ENCODE measurements at regions not wholly inside any gene's neighbourhood (a gene's known extent, or its start where the extent isn't known, plus 50 kb on each side); places are given as distances from the start of the nearest gene placed in this dataset.

DNA sequence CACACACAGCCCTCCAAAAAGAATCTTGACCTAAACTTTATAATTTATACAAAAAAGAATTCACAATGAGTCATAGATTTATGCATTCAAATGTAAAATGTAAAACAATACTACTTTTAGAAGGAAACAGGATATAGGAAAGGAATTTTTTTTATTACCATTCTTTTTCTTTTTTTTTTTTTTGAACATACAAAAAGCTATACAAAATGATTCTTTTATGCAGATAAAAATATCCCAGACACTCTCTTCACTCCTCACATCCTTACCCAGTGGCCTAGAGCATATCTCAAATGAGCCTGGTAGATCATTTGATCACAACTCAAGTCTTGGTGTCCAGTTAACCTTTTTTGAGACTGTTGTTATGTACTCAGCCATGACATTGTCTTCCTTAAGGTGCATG, 307.3 kb upstream of the KLF3 start:
- peaks cover 0 to 25% (median 7%) of the 10 kb centered on the region in 3 donors for H3K4me1 ChIP-seq
- no peaks in the 10 kb centered on the region for H3K36me3 ChIP-seq
- no peak overlapping the region for H3K4me3 ChIP-seq
- TF ChIP-seq, protein P1, sequence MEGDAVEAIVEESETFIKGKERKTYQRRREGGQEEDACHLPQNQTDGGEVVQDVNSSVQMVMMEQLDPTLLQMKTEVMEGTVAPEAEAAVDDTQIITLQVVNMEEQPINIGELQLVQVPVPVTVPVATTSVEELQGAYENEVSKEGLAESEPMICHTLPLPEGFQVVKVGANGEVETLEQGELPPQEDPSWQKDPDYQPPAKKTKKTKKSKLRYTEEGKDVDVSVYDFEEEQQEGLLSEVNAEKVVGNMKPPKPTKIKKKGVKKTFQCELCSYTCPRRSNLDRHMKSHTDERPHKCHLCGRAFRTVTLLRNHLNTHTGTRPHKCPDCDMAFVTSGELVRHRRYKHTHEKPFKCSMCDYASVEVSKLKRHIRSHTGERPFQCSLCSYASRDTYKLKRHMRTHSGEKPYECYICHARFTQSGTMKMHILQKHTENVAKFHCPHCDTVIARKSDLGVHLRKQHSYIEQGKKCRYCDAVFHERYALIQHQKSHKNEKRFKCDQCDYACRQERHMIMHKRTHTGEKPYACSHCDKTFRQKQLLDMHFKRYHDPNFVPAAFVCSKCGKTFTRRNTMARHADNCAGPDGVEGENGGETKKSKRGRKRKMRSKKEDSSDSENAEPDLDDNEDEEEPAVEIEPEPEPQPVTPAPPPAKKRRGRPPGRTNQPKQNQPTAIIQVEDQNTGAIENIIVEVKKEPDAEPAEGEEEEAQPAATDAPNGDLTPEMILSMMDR (IDR thresholded peaks at IDR 0.05) = no peak
- no peak for TF ChIP-seq POLR2A (IDR thresholded peaks at IDR 0.05)
- no peaks in the 10 kb centered on the region for H3K9me3 ChIP-seq
- H3K27me3 ChIP-seq = no peaks in the 10 kb centered on the region
- no peak for DNase-seq
- intact Hi-C loops (cut with DNase I) = no loop called here
- no peak overlapping the region for H3K27ac ChIP-seq

DNA sequence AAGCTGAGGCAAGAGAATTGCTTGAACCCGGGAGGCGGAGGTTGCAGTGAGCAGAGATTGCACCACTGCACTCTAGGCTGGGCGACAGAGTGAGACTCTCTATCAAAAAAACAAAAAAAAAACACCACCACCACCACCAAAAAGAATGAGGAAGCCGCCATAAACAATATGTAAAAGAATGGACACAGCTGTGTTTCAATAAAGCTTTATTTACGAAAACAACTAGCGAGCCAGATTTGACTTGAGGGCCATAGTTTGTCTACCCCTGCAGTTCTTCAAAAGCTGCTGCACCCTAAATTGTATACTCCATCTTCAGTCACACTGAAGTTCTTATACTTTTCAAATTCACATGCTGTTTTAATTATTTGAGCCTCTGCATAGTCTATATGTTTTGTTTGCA, 306.5 kb upstream of the KLF3 start:
- Histone ChIP-seq H3K27me3 (no peaks in the 10 kb centered on the region), H3K27ac (no peak overlapping the region), H3K36me3 (no peaks in the 10 kb centered on the region), H3K4me1 (peaks cover 0 to 25% (median 7%) of the 10 kb centered on the region in 3 donors), H3K4me3 (no peak overlapping the region), H3K9me3 (no peaks in the 10 kb centered on the region)
- intact Hi-C loops (cut with DNase I) = no loop called here
- 94% methylated on average over 6 of the region's 6 CpGs for WGBS, 2 donors
- DNase-seq = no peak
- TF ChIP-seq POLR2A (IDR thresholded peaks at IDR 0.05) = no peak
- TF ChIP-seq, protein P1 (IDR thresholded peaks at IDR 0.05) = no peak

DNA sequence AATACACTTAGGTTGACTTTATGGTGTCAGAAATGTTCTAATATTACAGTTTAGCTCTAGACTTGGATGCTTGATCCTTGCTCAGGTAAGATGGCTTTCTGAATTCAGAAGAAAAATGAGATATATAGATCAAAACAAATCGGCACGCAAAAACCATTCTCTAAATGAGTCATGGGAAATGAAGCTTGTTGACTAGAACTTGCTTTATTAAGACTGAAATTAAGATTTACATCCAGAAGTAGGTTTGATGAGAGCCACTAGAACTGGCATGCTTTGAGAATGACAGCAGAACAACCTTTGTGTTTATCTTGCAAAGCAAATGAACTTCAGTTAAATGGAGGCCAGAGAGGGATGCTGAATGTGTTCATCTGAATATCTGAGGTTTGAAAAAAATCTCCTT, 304.9 kb upstream of the KLF3 start:
- Histone ChIP-seq H3K27ac (no peak overlapping the region), H3K9me3 (no peaks in the 10 kb centered on the region), H3K4me1 (peaks cover 0 to 25% (median 7%) of the 10 kb centered on the region in 3 donors), H3K36me3 (no peaks in the 10 kb centered on the region), H3K4me3 (no peak overlapping the region), H3K27me3 (no peaks in the 10 kb centered on the region)
- TF ChIP-seq POLR2A (IDR thresholded peaks at IDR 0.05) = no peak
- TF ChIP-seq, protein P1 (IDR thresholded peaks at IDR 0.05) = no peak
- no peak for DNase-seq
- 64 to 78% methylated on average over 2 of the region's 2 CpGs for WGBS, 2 donors
- intact Hi-C loops (cut with DNase I) = no loop called here

DNA sequence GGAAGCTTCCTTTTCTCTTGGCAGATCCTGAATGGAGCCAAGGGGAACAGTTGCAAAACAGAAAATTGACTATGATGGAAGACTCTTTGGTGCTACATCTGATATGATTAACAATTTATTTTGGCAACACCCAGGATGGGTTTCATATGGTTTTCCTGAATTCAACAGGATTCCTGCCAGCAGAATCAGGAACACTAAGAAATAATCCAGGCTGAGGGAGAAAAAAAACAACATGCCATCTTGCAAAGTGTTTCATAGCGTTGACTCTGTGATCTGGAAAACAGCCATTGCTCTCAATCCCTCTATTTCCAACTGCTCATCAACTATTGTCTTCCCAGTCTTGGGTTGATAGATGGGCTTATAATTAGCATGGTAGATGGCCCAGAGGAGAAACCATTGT, 303.8 kb upstream of the KLF3 start:
- Histone ChIP-seq H3K27me3 (no peaks in the 10 kb centered on the region), H3K27ac (peak overlapping the region in 1 of 4 donors; percentile 42), H3K36me3 (no peaks in the 10 kb centered on the region), H3K4me3 (no peak overlapping the region), H3K9me3 (no peaks in the 10 kb centered on the region), H3K4me1 (peaks cover 0 to 31% (median 7%) of the 10 kb centered on the region in 3 donors)
- TF ChIP-seq, protein P1 (IDR thresholded peaks at IDR 0.05) = no peak
- no peak for TF ChIP-seq POLR2A (IDR thresholded peaks at IDR 0.05)
- DNase-seq = no peak
- 21 to 25% methylated on average over 1 of the region's 1 CpG for WGBS, 2 donors
- intact Hi-C loops (cut with DNase I) = no loop called here

DNA sequence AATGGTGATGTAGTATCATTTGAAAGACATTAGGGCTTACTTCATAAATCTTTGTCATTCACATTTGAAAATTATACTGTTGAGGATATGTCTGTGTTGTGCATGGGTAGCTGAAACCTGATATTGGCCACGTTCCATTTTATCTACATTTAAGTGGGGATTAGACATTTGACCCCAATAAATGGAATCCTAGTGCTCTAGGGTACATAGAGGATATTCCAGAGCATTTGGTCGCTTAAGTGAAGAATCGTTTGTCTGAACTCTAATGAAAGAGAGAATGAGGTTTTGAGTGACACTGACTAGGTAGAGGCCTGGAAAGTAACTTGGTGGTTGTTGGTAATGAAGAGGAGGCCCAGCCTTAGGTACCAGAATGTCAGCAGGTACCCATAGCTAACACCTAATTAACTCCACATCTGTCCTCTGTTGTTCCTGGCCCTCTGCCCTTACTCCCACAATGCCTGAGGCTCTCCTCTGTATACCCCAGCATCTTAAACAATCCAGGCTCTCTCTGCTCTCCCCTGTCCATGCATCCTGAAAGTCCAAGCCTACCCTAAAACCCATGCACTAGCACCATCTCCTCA, 299.5 kb upstream of the KLF3 start:
- no peak overlapping the region for H3K4me3 ChIP-seq
- intact Hi-C loops (cut with DNase I) = no loop called here
- H3K36me3 ChIP-seq = no peaks in the 10 kb centered on the region
- 78 to 82% methylated on average over 3 of the region's 3 CpGs for WGBS, 2 donors
- no peak for TF ChIP-seq POLR2A (IDR thresholded peaks at IDR 0.05)
- TF ChIP-seq, protein P1 (IDR thresholded peaks at IDR 0.05) = no peak
- DNase-seq = no peak
- H3K27ac ChIP-seq = no peak overlapping the region
- H3K27me3 ChIP-seq = no peaks in the 10 kb centered on the region
- no peaks in the 10 kb centered on the region for H3K9me3 ChIP-seq
- peaks cover 5 to 61% (median 17%) of the 10 kb centered on the region in 3 donors for H3K4me1 ChIP-seq
